ENCODE measurements at regions not wholly inside any gene's neighbourhood (a gene's known extent, or its start where the extent isn't known, plus 50 kb on each side); places are given as distances from the start of the nearest gene placed in this dataset.
"Not testable (repeated sequence)": the region's sequence is repeated elsewhere in the genome, so short reads cannot be mapped to it uniquely, and the experiment has no call there.

DNA sequence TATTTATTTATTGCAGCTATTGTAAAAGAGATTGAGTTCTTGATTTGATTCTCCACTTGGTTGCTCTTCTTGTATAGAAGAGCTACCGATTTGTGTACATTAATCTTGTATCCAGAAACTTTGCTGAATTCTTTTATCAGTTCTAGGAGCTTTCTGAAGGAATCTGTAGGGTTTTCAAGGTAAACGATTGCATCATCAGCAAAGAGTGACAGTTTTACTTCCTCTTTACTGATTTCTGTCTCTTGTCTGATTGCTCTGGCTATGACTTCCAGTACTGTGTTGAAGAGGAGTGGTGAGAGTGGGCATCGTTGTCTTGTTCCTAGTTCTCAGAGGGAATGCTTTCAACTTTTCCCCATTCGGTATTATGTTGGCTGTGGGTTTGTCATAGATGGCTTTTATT, 103.1 kb downstream of the CAPZA3 start:
- not testable (repeated sequence) for H3K27ac ChIP-seq (ENCODE audit: low read length); H3K9me3 ChIP-seq (ENCODE audit: control insufficient read depth in 2 of 2, low read length in 2 of 2); H3K36me3 ChIP-seq (ENCODE audit: control insufficient read depth in 2 of 2, insufficient read depth in 2 of 2, low read length in 2 of 2); H3K9ac ChIP-seq (ENCODE audit: low read length in 2 of 2); H3K4me3 ChIP-seq (ENCODE audit: low read length in 2 of 2); H3K27me3 ChIP-seq (ENCODE audit: control insufficient read depth in 1 of 2, insufficient read depth in 2 of 2, low read length in 2 of 2); H3K4me1 ChIP-seq (ENCODE audit: control insufficient read depth, insufficient read depth, low read length)

DNA sequence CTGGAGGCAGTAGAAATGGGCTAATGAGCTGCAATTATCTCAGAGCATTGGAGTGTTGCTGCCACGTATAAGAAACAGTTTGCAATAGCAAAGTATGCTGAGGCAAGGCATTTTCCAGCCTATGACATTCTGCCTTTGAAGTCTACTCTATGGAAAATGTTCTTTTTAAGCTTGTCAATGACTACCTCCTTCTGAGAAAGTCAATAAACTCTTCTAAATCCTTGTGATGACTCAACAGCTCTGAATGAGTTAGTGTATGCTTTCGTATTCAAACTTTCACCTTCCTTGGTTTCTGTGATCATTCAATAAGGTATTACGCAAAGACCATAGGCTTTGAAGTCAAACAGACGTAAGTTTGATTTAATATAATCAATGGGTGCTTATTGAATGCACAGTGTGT, 111.2 kb downstream of the CAPZA3 start:
- Histone ChIP-seq H3K27me3 (ENCODE audit: control insufficient read depth in 1 of 2, insufficient read depth in 2 of 2, low read length in 2 of 2) (no peaks in the 10 kb centered on the region), H3K9me3 (ENCODE audit: control insufficient read depth in 2 of 2, low read length in 2 of 2) (no peaks in the 10 kb centered on the region), H3K4me3 (ENCODE audit: low read length in 2 of 2) (no peak overlapping the region), H3K4me1 (ENCODE audit: control insufficient read depth, insufficient read depth, low read length) (no peaks in the 10 kb centered on the region), H3K36me3 (ENCODE audit: control insufficient read depth in 2 of 2, insufficient read depth in 2 of 2, low read length in 2 of 2) (no peaks in the 10 kb centered on the region), H3K9ac (ENCODE audit: low read length in 2 of 2) (no peak overlapping the region), H3K27ac (ENCODE audit: low read length) (no peak overlapping the region)

DNA sequence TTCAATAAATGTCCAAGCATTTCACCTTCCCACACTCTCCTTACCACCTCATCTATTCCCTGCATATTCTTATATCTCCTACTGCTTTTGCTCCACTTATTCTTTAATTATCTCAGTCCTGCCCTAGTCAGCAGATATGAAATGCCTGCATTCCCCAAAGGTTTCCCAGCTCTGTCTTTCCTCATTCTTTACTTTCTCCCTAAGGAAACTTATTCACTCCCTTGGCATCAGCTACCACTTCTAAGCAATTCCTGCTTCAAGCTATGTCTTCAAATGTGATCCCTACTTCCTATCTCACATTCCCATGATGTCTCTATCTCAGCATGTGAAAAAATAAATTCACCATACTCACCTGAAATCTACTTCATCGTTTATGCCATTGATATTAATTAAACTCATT, 111.8 kb downstream of the CAPZA3 start:
- no peak overlapping the region for H3K4me3 ChIP-seq (ENCODE audit: low read length in 2 of 2)
- no peaks in the 10 kb centered on the region for H3K27me3 ChIP-seq (ENCODE audit: control insufficient read depth in 1 of 2, insufficient read depth in 2 of 2, low read length in 2 of 2)
- no peak overlapping the region for H3K27ac ChIP-seq (ENCODE audit: low read length)
- H3K9ac ChIP-seq (ENCODE audit: low read length in 2 of 2): no peak overlapping the region
- H3K4me1 ChIP-seq (ENCODE audit: control insufficient read depth, insufficient read depth, low read length): no peaks in the 10 kb centered on the region
- no peaks in the 10 kb centered on the region for H3K9me3 ChIP-seq (ENCODE audit: control insufficient read depth in 2 of 2, low read length in 2 of 2)
- no peaks in the 10 kb centered on the region for H3K36me3 ChIP-seq (ENCODE audit: control insufficient read depth in 2 of 2, insufficient read depth in 2 of 2, low read length in 2 of 2)

DNA sequence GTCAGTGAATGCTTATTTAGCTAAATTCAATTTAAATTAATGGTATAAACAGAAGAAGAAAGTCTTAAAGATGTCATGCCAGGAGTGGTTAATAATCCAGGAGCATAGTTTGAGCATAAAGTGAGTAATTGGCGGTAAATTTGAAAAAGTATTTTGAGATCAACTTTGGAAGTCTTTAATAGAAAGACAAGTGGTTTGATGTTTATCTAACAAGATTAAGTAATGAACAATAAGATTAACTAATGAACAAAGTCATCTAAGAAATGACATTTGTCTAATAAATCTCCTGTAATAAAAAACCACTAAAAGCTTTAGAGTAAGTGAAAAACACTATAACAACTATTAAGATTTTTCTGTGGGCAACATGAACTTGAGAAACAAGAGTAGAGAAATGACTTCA, 112.8 kb downstream of the CAPZA3 start:
- H3K9me3 ChIP-seq (ENCODE audit: control insufficient read depth in 2 of 2, low read length in 2 of 2): no peaks in the 10 kb centered on the region
- no peaks in the 10 kb centered on the region for H3K4me1 ChIP-seq (ENCODE audit: control insufficient read depth, insufficient read depth, low read length)
- no peak overlapping the region for H3K27ac ChIP-seq (ENCODE audit: low read length)
- H3K4me3 ChIP-seq (ENCODE audit: low read length in 2 of 2): no peak overlapping the region
- H3K9ac ChIP-seq (ENCODE audit: low read length in 2 of 2): no peak overlapping the region
- no peaks in the 10 kb centered on the region for H3K27me3 ChIP-seq (ENCODE audit: control insufficient read depth in 1 of 2, insufficient read depth in 2 of 2, low read length in 2 of 2)
- H3K36me3 ChIP-seq (ENCODE audit: control insufficient read depth in 2 of 2, insufficient read depth in 2 of 2, low read length in 2 of 2): no peaks in the 10 kb centered on the region

DNA sequence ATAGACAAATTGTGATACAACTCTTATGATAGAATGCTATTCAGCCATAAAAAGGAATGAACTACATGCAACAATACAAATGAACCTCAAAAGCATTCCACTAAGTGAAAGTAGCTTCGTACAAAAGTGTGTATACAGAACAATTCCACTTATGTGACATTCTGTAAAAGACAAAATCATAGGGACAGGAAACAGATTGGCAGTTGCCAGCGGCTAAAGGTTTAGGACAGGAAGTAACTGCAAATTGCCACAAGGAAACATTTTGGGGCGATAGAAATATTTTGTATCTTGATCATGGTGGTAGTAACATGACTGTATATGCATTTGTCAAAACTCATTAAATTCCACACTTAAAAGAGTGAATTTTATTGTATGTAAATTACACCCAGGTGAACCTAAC, 113.4 kb downstream of the CAPZA3 start:
- Histone ChIP-seq H3K9me3 (ENCODE audit: control insufficient read depth in 2 of 2, low read length in 2 of 2) (no peaks in the 10 kb centered on the region), H3K9ac (ENCODE audit: low read length in 2 of 2) (no peak overlapping the region), H3K27ac (ENCODE audit: low read length) (no peak overlapping the region), H3K27me3 (ENCODE audit: control insufficient read depth in 1 of 2, insufficient read depth in 2 of 2, low read length in 2 of 2) (no peaks in the 10 kb centered on the region), H3K4me1 (ENCODE audit: control insufficient read depth, insufficient read depth, low read length) (no peaks in the 10 kb centered on the region), H3K4me3 (ENCODE audit: low read length in 2 of 2) (no peak overlapping the region), H3K36me3 (ENCODE audit: control insufficient read depth in 2 of 2, insufficient read depth in 2 of 2, low read length in 2 of 2) (no peaks in the 10 kb centered on the region)

DNA sequence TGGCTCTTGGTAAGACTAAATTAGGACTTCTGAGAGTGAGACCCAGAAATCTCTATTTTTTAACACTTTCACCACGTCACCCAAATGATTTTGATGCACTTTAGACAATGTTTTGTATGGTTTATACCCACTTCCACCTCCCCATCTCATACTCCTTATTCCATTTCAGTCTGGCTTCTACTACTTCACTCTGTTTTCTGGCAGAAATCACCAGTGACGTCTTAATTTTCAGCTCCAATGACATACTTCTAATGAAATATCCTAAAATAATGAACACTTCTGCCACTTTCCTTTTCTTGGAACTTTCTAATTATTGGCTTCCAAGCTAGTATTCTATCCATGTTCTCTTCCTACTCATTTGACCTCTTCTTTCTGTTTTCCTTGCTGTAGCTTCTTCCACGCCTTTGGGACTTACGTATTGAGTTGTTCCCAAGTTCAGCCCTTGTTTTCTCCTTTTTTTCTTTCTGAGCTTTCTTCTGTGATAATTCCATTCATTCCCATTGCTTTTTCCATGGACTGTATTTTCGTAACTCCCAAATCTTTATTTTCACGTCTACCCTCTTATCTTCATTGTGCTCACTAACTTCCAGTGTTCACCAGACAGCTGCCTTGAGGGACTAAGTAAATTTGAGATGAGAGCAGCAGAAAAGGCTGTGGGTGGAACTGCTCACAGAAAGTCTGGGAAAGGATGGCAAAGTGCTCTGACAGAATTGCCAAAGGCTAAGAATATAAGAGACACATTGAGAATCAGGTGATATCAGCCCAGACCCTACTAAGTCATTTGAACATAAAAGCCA, 115.8 kb downstream of the CAPZA3 start:
- H3K9ac ChIP-seq (ENCODE audit: low read length in 2 of 2): no peak overlapping the region
- H3K36me3 ChIP-seq (ENCODE audit: control insufficient read depth in 2 of 2, insufficient read depth in 2 of 2, low read length in 2 of 2): no peaks in the 10 kb centered on the region
- H3K27me3 ChIP-seq (ENCODE audit: control insufficient read depth in 1 of 2, insufficient read depth in 2 of 2, low read length in 2 of 2): no peaks in the 10 kb centered on the region
- no peaks in the 10 kb centered on the region for H3K9me3 ChIP-seq (ENCODE audit: control insufficient read depth in 2 of 2, low read length in 2 of 2)
- no peak overlapping the region for H3K4me3 ChIP-seq (ENCODE audit: low read length in 2 of 2)
- no peaks in the 10 kb centered on the region for H3K4me1 ChIP-seq (ENCODE audit: control insufficient read depth, insufficient read depth, low read length)
- H3K27ac ChIP-seq (ENCODE audit: low read length): no peak overlapping the region

DNA sequence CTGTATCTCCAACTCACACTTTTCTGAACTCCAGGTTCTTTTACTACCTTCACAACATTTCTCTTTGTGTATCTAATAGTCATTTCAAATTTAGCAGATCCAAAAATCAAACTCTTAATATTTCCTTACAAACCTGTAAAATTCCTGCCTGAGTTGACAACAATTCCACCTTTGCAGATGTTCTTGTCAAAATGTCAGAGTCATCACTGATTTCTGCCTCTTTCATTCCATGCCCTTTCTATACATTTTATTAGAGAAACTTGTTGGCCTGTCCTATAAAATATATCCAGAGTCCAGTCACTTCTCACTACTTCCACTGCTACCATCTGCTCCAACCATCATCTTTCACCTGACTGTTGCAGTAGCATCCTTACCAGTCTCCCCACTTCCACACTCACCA, 119.7 kb downstream of the CAPZA3 start:
- H3K4me3 ChIP-seq (ENCODE audit: low read length in 2 of 2): no peak overlapping the region
- no peaks in the 10 kb centered on the region for H3K36me3 ChIP-seq (ENCODE audit: control insufficient read depth in 2 of 2, insufficient read depth in 2 of 2, low read length in 2 of 2)
- no peak overlapping the region for H3K27ac ChIP-seq (ENCODE audit: low read length)
- no peaks in the 10 kb centered on the region for H3K9me3 ChIP-seq (ENCODE audit: control insufficient read depth in 2 of 2, low read length in 2 of 2)
- no peaks in the 10 kb centered on the region for H3K4me1 ChIP-seq (ENCODE audit: control insufficient read depth, insufficient read depth, low read length)
- H3K9ac ChIP-seq (ENCODE audit: low read length in 2 of 2): no peak overlapping the region
- no peaks in the 10 kb centered on the region for H3K27me3 ChIP-seq (ENCODE audit: control insufficient read depth in 1 of 2, insufficient read depth in 2 of 2, low read length in 2 of 2)

DNA sequence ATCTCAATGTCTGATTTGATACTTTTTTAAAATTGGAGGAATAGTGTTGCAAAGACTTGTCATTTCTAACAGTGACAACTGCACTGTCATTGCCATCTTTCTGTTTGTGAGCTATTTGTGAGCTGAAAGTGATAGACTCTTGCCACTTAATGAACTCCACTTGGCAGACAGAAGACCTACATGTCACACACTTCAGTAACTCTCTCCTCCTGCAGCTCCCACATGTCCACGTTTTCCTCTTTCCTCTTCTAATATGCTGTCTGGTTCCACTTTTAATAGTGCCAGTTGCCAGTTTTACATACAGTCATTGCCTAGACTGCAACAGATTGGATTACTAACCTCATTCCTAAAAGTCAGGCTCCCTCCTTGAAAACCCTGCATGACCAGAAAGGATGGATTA, 121.5 kb downstream of the CAPZA3 start:
- Histone ChIP-seq H3K4me3 (ENCODE audit: low read length in 2 of 2) (no peak overlapping the region), H3K9me3 (ENCODE audit: control insufficient read depth in 2 of 2, low read length in 2 of 2) (no peaks in the 10 kb centered on the region), H3K4me1 (ENCODE audit: control insufficient read depth, insufficient read depth, low read length) (no peaks in the 10 kb centered on the region), H3K27me3 (ENCODE audit: control insufficient read depth in 1 of 2, insufficient read depth in 2 of 2, low read length in 2 of 2) (no peaks in the 10 kb centered on the region), H3K9ac (ENCODE audit: low read length in 2 of 2) (no peak overlapping the region), H3K27ac (ENCODE audit: low read length) (no peak overlapping the region), H3K36me3 (ENCODE audit: control insufficient read depth in 2 of 2, insufficient read depth in 2 of 2, low read length in 2 of 2) (no peaks in the 10 kb centered on the region)

DNA sequence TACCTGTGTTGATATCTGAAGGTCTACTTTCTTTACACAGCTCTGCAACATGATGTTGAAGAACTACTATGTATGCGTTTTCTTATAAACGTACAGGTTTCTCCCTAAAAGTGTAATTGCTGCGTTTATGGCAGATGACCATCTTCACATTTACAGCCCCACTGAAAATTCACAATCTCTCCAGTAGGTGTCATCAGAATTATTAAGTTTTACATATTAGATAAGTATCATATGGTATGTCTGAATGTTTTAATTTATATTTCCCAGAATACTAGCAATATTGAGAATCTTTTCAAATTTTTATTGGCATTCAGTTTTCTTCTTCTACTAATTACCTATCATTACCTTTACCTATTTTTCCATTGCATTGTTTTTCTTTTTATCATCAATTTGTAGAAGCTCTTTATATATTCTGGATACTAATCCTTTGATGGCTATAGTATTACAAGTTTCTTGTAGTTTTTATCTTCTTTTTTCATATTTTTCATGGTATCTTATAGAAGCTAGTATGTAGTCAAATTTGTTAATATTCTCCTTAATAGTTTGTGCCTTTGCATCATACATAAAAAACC, 123.5 kb downstream of the CAPZA3 start:
- H3K4me1 ChIP-seq (ENCODE audit: control insufficient read depth, insufficient read depth, low read length): peaks cover 5% of the 10 kb centered on the region
- no peaks in the 10 kb centered on the region for H3K36me3 ChIP-seq (ENCODE audit: control insufficient read depth in 2 of 2, insufficient read depth in 2 of 2, low read length in 2 of 2)
- H3K4me3 ChIP-seq (ENCODE audit: low read length in 2 of 2): no peak overlapping the region
- no peaks in the 10 kb centered on the region for H3K9me3 ChIP-seq (ENCODE audit: control insufficient read depth in 2 of 2, low read length in 2 of 2)
- no peaks in the 10 kb centered on the region for H3K27me3 ChIP-seq (ENCODE audit: control insufficient read depth in 1 of 2, insufficient read depth in 2 of 2, low read length in 2 of 2)
- no peak overlapping the region for H3K27ac ChIP-seq (ENCODE audit: low read length)
- H3K9ac ChIP-seq (ENCODE audit: low read length in 2 of 2): no peak overlapping the region

DNA sequence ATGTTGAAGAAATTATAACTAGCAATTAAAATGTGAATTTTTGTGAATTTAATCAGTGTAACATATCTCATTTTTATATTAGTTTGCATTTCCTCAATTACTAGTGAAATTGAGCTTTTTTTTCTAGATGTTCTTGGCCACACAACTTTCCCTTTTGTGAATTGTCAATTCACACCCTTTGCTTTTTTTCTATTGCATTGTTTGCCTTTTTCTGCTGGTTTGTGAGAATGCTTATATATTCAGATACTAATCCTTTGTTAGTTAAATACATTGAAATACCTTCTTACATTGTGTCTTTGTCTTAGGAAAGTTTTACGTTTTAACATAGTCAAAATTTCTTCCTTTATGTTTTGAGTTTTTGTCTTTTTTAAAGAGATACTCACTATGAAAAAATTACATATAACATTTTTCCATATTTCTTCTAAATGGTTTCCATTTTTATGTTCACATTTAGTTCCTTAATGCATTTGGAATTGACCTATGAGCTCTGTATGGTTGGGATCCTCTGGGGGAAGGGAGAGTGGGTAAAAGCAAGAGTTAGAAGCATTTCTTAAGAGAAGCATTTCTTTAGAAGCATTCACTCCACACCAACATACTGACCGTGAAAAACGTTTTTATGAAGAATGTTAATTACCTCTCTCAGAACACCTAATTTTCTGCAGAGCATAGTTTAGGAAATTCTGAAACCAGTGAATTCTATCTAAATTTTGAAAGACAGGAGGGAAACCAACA, 126.0 kb downstream of the CAPZA3 start:
- H3K4me3 ChIP-seq (ENCODE audit: low read length in 2 of 2): no peak overlapping the region
- H3K9ac ChIP-seq (ENCODE audit: low read length in 2 of 2): no peak overlapping the region
- no peak overlapping the region for H3K27ac ChIP-seq (ENCODE audit: low read length)
- H3K4me1 ChIP-seq (ENCODE audit: control insufficient read depth, insufficient read depth, low read length): peaks cover 5% of the 10 kb centered on the region
- no peaks in the 10 kb centered on the region for H3K9me3 ChIP-seq (ENCODE audit: control insufficient read depth in 2 of 2, low read length in 2 of 2)
- H3K36me3 ChIP-seq (ENCODE audit: control insufficient read depth in 2 of 2, insufficient read depth in 2 of 2, low read length in 2 of 2): no peaks in the 10 kb centered on the region
- no peaks in the 10 kb centered on the region for H3K27me3 ChIP-seq (ENCODE audit: control insufficient read depth in 1 of 2, insufficient read depth in 2 of 2, low read length in 2 of 2)
